Caco-2 (cell line): ENCODE measurements at regions not wholly inside any gene's neighbourhood (a gene's known extent, or its start where the extent isn't known, plus 50 kb on each side); places are given as distances from the start of the nearest gene placed in this dataset.

Source experiments
- BruUV-seq: library from RNA; stranded (reverse); fragments of 400-500 nt; replicated peaks from 2 replicates; lab custom pipeline; 2021; lab: Mats Ljungman, UMichigan
- CTCF ChIA-PET: fragments of 300-600 bp; sonication (Branson Sonifier 250); formaldehyde crosslinking; loops from one replicate; lab custom pipeline; 2022; ENCODE audit warnings: antibody characterized with exemption; lab: Charles Lee
- POLR2A ChIA-PET: fragments of 300-600 bp; sonication (Branson Sonifier 250); formaldehyde crosslinking; loops from one replicate; lab custom pipeline; 2022; ENCODE audit warnings: antibody characterized with exemption; lab: Charles Lee
- DNase-seq, 2 experiments: peaks; one replicate each; pipeline versions ENCODE4 v3.0.0 to v3.0.0-alpha.2; 2020 to 2022
- H3K27me3 ChIP-seq: replicated peaks from 2 replicates; pipeline ENCODE4 v1.6.0; 2011; ENCODE audit warnings: low read length; ENCODE audit not compliant: control insufficient read depth, insufficient read depth
- H3K36me3 ChIP-seq: 2 replicates; pipeline ENCODE4 v1.5.1; 2011; ENCODE audit warnings: low read length; ENCODE audit not compliant: control insufficient read depth, insufficient read depth
- H3K4me1 ChIP-seq: fragments of 250-450 bp; sonication (Bioruptor Pico); 2 replicates; pipeline ENCODE4 v1.5.1; 2020; ENCODE audit warnings: mild to moderate bottlenecking
- H3K4me3 ChIP-seq: 2 replicates; pipeline ENCODE4 v1.5.1; 2011; ENCODE audit warnings: low read depth, mild to moderate bottlenecking, control low read depth, low read length
- H3K9me3 ChIP-seq: fragments of 250-450 bp; sonication (Bioruptor Pico); 2 replicates; pipeline ENCODE4 v1.5.1; 2020; ENCODE audit warnings: mild to moderate bottlenecking, moderate library complexity
- H3K27ac Mint-ChIP-seq: one replicate; pipeline ENCODE4 v1.8.0; 2022; ENCODE audit warnings: mixed read lengths; ENCODE audit not compliant: unreplicated experiment
- H3K27me3 Mint-ChIP-seq: one replicate; pipeline ENCODE4 v1.8.0; 2022; ENCODE audit warnings: mixed read lengths; ENCODE audit not compliant: insufficient read depth, unreplicated experiment
- H3K36me3 Mint-ChIP-seq: one replicate; pipeline ENCODE4 v1.8.0; 2022; ENCODE audit warnings: mild to moderate bottlenecking, mixed read lengths; ENCODE audit not compliant: insufficient read depth, unreplicated experiment
- H3K4me1 Mint-ChIP-seq: one replicate; pipeline ENCODE4 v1.8.0; 2022; ENCODE audit warnings: low read depth, mixed read lengths; ENCODE audit not compliant: unreplicated experiment
- H3K4me3 Mint-ChIP-seq: one replicate; pipeline ENCODE4 v1.8.0; 2022; ENCODE audit warnings: mild to moderate bottlenecking, moderate library complexity, mixed read lengths; ENCODE audit not compliant: unreplicated experiment
- H3K9me3 Mint-ChIP-seq: one replicate; pipeline ENCODE4 v1.8.0; 2022; ENCODE audit warnings: mixed read lengths; ENCODE audit not compliant: unreplicated experiment
- intact Hi-C: fragments of 100-400 bp; cut with micrococcal nuclease; formaldehyde crosslinking; loops from one replicate; pipeline ENCODE4 v1.10.0; 2022; ENCODE audit not compliant: unreplicated experiment
- TF ChIP-seq, protein P1 (sequence below), 2 experiments: fragments of 200-600 bp in 1 of 2; IDR thresholded peaks; 1 replicate in 1 of 2; 2 replicates in 1 of 2; pipeline versions ENCODE4 v1.5.1 to v1.8.0; 2011 to 2022; ENCODE audit warnings: antibody characterized with exemption in 1 of 2, control low read depth in 1 of 2, inconsistent platforms in 1 of 2, low read depth in 1 of 2, low read length in 1 of 2, mild to moderate bottlenecking in 1 of 2, moderate library complexity in 1 of 2; ENCODE audit not compliant: insufficient read depth in 1 of 2, severe bottlenecking in 1 of 2, unreplicated experiment in 1 of 2

DNA sequence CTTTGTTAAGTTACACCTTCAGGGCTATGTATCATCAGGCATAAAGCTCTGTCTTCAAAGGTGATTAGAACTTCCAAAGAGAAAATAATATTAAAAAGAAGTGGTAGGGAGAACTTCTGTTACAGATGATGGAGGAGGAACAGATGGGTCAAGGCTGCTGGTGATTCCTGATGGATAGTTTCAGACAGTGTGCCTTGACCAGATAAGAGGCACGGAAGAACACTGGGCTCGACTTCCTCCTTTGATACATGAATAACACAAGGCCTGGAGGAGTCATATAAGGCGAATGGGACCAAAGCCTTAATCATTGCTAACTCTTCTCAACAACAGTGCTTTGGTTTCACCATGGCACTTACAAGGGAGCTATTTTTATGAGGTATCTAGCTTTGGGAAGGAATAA is 128.1 kb upstream of the RXFP2 start:
- Mint-ChIP-seq H3K4me1 (no peaks in the 10 kb centered on the region), H3K4me3 (no peak overlapping the region), H3K27me3 (no peaks in the 10 kb centered on the region), H3K36me3 (no peaks in the 10 kb centered on the region), H3K9me3 (peaks cover 12% of the 10 kb centered on the region), H3K27ac (no peak overlapping the region)
- POLR2A ChIA-PET, result no interaction called here
- intact Hi-C loops, result no loop called here
- no peak overlapping the region for H3K4me3 ChIP-seq
- no peaks in the 10 kb centered on the region; the same call in 1 of the 2 replicates for H3K9me3 ChIP-seq
- no peaks in the 10 kb centered on the region for H3K36me3 ChIP-seq
- CTCF ChIA-PET, result no interaction called here
- BruUV-seq, result no TSS peak
- TF ChIP-seq, protein P1, sequence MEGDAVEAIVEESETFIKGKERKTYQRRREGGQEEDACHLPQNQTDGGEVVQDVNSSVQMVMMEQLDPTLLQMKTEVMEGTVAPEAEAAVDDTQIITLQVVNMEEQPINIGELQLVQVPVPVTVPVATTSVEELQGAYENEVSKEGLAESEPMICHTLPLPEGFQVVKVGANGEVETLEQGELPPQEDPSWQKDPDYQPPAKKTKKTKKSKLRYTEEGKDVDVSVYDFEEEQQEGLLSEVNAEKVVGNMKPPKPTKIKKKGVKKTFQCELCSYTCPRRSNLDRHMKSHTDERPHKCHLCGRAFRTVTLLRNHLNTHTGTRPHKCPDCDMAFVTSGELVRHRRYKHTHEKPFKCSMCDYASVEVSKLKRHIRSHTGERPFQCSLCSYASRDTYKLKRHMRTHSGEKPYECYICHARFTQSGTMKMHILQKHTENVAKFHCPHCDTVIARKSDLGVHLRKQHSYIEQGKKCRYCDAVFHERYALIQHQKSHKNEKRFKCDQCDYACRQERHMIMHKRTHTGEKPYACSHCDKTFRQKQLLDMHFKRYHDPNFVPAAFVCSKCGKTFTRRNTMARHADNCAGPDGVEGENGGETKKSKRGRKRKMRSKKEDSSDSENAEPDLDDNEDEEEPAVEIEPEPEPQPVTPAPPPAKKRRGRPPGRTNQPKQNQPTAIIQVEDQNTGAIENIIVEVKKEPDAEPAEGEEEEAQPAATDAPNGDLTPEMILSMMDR (IDR thresholded peaks at IDR 0.05; ENCODE audit: insufficient read depth in 1 of 2, low read depth in 1 of 2, low read length in 1 of 2, severe bottlenecking in 1 of 2, unreplicated experiment in 1 of 2), result no peak
- no peak for DNase-seq
- no peaks in the 10 kb centered on the region for H3K27me3 ChIP-seq
- H3K4me1 ChIP-seq, result no peaks in the 10 kb centered on the region

DNA sequence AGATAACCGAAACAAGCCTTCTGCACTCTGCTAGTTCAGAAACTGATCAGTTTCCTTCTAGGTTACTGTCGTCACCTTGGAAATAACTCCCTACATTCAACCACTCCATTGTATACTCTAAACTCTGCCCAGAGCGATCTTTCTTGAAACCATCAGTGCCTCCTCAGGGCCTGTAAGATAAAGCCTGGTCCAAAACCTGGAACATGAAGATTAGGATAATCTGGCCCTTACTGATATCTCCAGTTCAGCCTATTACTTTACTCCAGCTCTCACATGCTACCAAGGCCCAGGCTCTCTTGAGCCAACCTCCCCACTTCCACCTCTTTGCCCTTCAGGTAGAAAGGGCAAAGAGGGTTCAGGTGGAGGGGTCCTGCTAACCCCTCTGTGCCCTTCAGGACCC is 125.3 kb upstream of the RXFP2 start:
- Histone ChIP-seq H3K9me3 (no peaks in the 10 kb centered on the region; the same call in 1 of the 2 replicates), H3K4me3 (no peak overlapping the region), H3K27me3 (no peaks in the 10 kb centered on the region), H3K4me1 (no peaks in the 10 kb centered on the region), H3K36me3 (no peaks in the 10 kb centered on the region)
- H3K27ac Mint-ChIP-seq, result no peak overlapping the region
- TF ChIP-seq, protein P1 (IDR thresholded peaks at IDR 0.05; ENCODE audit: insufficient read depth in 1 of 2, low read depth in 1 of 2, low read length in 1 of 2, severe bottlenecking in 1 of 2, unreplicated experiment in 1 of 2), result no peak
- CTCF ChIA-PET, result no interaction called here
- H3K4me1 Mint-ChIP-seq, result no peaks in the 10 kb centered on the region
- H3K36me3 Mint-ChIP-seq, result no peaks in the 10 kb centered on the region
- intact Hi-C loops, result no loop called here
- peaks cover 12% of the 10 kb centered on the region for H3K9me3 Mint-ChIP-seq
- no peak overlapping the region for H3K4me3 Mint-ChIP-seq
- DNase-seq, result no peak
- no peaks in the 10 kb centered on the region for H3K27me3 Mint-ChIP-seq
- no TSS peak for BruUV-seq
- POLR2A ChIA-PET, result no interaction called here

DNA sequence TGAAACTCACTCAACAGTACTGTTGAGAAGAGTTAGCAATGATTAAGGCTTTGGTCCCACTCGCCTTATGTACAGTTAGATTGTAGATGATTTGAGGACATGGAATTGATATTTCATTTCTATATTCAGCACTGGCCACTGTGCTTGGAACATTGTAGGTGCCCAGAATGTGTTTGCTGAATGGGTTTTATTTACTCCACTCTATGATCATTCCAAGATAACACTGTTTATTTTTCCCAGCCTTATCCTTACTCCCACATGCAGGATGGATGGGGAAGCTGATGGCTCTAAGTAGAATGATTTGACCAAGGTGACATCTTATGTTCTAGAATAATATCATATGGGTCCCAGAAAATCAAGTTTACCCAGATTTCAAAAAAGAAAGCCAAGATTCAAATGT is 124.6 kb upstream of the RXFP2 start:
- intact Hi-C loops, result no loop called here
- H3K27me3 ChIP-seq, result no peaks in the 10 kb centered on the region
- no peak overlapping the region for H3K27ac Mint-ChIP-seq
- H3K4me3 Mint-ChIP-seq, result no peak overlapping the region
- no peaks in the 10 kb centered on the region; the same call in 1 of the 2 replicates for H3K9me3 ChIP-seq
- ChIA-PET POLR2A (no interaction called here), CTCF (no interaction called here)
- TF ChIP-seq, protein P1 (IDR thresholded peaks at IDR 0.05; ENCODE audit: insufficient read depth in 1 of 2, low read depth in 1 of 2, low read length in 1 of 2, severe bottlenecking in 1 of 2, unreplicated experiment in 1 of 2), result no peak
- H3K4me3 ChIP-seq, result no peak overlapping the region
- H3K4me1 ChIP-seq, result no peaks in the 10 kb centered on the region
- no TSS peak for BruUV-seq
- no peaks in the 10 kb centered on the region for H3K36me3 ChIP-seq
- DNase-seq, result no peak
- no peaks in the 10 kb centered on the region for H3K36me3 Mint-ChIP-seq
- H3K27me3 Mint-ChIP-seq, result no peaks in the 10 kb centered on the region
- peaks cover 12% of the 10 kb centered on the region for H3K9me3 Mint-ChIP-seq
- H3K4me1 Mint-ChIP-seq, result no peaks in the 10 kb centered on the region
